ENCODE measurements at regions not wholly inside any gene's neighbourhood (a gene's known extent, or its start where the extent isn't known, plus 50 kb on each side); places are given as distances from the start of the nearest gene placed in this dataset.
A peak's percentile ranks its signal among the peaks of the same experiment; 100 is the strongest.
"Not testable (repeated sequence)": the region's sequence is repeated elsewhere in the genome, so short reads cannot be mapped to it uniquely, and the experiment has no call there.

DNA sequence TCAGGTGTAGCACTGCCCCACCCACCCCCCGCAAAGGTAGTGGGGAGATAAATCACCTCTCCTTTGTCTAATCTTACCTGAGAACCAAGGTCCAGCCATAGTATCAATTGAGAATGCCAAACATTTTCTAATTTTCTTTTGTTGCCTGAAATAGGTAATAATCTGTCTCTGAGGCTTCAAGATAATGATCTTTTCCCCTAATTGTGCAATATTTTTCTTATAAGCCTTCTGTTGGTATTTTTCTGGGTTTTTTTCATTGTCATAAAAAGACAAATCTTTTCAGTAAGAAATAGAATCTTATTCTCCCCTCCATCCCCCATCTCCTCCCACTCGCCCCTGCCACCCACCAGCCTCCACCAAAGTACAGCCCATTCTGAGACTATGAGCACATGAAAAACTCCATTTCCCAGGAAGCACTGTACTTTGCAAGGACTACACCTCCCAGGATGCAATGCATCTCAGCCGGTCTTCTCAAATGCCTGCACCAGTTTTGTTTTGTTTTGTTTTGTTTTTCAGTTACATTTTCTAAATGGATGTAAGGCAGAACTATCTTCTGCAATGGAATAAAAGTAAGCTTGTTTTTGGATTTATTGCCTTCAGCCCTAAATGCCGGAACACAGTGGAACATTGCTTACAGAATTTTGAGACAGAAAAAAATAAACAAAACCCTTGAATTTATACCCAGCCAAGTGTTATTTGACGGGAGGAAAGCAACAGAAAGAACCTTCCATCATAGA is 268.0 kb downstream of the TFAP2A start:
- DNase-seq (ENCODE audit: low spot score), result peak; percentile 16
- in situ Hi-C loops (cut with HindIII; ENCODE audit: low sequenced_read_pairs), result no loop called here

DNA sequence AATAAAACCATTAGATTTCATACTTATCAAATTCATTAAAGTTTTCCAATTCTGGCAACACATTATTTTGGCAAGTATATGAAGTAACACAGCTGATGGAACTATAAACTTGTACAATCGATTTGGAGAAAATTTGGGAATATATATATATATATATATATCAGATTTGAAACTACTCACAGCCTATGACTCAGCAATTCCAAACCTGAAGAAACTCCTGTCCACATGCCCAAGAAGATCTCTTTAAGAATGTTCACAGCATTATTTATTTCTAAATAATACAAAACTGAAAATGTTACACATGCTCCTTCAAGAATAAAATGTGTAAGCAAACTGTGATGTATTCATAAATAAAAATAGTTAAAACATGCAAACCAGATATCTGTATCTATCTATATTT is 270.1 kb downstream of the TFAP2A start:
- DNase-seq (ENCODE audit: low spot score), result no peak
- in situ Hi-C loops (cut with HindIII; ENCODE audit: low sequenced_read_pairs), result no loop called here

DNA sequence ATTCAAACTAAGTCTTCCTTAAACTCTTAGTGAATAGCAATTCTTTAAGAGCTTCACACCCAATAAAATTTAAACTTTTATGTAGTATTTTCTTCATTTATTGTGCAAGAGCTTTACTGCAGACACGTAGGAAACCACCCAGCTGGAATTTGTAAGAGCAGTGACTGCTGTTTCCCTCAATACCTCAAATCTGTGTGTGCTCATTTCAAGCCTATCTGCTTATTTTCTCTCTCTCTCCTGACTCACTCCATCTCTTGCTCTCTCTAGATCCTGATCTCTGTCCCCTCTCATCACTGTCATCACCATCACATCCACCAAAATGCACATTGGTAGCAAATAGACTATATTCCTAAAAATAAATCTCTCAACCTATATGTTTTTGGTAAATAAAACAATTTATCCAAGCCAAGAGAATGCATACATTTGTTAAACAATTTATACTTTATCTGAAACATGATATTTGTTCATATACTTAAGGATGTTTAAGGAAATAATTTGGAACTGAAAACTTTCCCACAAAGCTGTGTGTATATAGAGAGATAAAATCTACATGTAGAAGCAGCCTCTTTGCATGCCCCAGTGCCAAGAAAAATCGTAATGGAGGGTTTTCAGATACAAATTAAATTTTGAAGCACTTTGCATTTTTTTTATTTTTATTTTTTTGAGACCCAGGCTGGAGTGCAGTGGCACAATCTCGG is 273.0 kb downstream of the TFAP2A start:
- in situ Hi-C loops (cut with HindIII; ENCODE audit: low sequenced_read_pairs), result no loop called here
- no peak for DNase-seq (ENCODE audit: low spot score)

DNA sequence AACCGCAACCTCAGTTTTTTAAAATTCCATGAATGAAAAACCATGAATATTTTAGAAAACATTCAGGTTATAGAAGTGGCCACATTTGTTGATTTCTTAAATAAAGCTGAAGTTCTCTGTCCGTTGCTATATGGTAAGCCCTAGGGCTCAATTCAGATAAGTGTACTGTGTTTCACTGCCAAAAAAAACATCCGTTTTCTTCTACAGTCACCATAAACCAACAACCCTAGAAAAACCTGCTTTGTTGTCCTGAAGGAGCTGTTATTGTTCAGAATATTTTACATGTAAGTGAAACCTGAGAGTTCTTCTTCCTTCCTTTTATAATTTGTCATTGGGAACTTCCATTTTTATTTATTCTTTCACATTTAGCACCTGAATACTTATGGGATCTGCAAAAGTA is 274.1 kb downstream of the TFAP2A start:
- in situ Hi-C loops (cut with HindIII; ENCODE audit: low sequenced_read_pairs), result no loop called here

DNA sequence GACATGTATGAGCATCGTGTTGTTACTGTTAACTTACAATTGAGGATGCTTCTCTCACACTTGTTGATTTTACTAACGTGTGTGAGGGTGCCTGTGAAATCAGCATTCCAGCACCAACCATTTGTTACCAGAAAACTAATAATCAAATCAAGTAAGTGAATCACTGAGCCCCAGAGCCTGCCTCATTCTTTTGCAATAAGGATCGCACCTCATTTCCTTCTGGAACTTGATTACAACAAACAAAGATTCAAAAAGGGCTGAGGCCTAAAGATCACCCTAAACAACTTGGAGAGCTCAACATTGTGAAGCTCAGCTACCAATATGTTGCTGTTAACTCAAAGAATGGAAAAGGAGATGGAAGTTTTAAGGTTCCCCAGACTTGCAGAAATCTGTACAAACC is 274.7 kb downstream of the TFAP2A start:
- no peak for DNase-seq (ENCODE audit: low spot score)
- in situ Hi-C loops (cut with HindIII; ENCODE audit: low sequenced_read_pairs), result no loop called here

More for the DNA sequence above, 274.1 kb downstream of the TFAP2A start:
- DNase-seq (ENCODE audit: low spot score), result no peak

DNA sequence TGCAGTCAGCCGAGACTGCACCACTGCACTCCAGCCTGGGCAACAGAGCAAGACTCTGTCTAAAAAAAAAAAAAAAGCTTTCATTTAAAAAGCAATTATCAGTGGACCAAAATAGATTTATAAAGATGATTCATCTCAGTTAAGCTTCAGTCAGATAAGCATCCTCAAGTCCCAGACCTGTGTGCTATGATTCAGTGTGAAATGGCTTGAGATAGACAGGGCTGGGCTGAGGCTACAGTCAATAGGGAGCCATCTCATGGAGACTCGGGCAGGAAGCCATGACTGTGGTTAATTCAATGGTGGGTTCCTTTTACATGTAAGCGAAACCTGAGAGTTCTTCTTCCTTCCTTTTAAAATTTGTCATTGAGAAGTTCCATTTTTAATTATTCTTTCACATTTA is 276.0 kb downstream of the TFAP2A start:
- in situ Hi-C loops (cut with HindIII; ENCODE audit: low sequenced_read_pairs), result no loop called here

DNA sequence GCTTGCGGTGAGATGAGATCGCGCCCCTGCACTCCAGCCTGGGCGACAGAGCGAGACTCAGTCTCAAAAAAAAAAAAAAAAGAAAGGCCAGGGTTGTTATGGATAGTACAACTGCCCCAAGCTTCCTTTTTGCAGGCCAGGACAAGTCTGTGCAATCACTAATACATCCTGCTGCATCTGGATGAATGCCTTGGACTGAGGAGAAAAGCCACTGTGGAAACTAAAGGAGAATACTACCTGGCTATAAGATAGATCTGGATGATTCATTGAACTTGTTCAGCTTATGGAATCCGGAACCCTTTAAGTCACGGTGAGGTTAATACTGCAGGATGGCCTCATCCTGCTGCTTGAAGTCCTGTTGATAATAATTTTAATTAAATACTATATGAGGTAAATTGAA is 278.2 kb downstream of the TFAP2A start:
- in situ Hi-C loops (cut with HindIII; ENCODE audit: low sequenced_read_pairs), result no loop called here
- DNase-seq (ENCODE audit: low spot score), result no peak

More for the DNA sequence above, 276.0 kb downstream of the TFAP2A start:
- no peak for DNase-seq (ENCODE audit: low spot score)

DNA sequence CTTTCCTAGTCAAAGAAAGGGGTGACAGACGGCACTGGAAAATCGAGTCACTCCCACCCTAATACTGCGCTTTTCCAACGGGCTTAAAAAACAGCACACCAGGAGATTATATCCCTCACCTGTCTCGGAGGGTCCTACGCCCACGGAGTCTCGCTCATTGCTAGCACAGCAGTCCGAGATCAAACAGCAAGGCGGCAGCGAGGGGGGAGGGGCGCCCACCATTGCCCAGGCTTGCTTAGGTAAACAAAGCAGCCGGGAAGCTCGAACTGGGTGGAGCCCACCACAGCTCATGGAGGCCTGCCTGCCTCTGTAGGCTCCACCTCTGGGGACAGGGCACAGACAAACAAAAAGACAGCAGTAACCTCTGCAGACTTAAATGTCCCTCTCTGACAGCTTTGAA is 280.7 kb downstream of the TFAP2A start:
- DNase-seq (ENCODE audit: low spot score); in situ Hi-C loops (cut with HindIII; ENCODE audit: low sequenced_read_pairs): not testable (repeated sequence)

DNA sequence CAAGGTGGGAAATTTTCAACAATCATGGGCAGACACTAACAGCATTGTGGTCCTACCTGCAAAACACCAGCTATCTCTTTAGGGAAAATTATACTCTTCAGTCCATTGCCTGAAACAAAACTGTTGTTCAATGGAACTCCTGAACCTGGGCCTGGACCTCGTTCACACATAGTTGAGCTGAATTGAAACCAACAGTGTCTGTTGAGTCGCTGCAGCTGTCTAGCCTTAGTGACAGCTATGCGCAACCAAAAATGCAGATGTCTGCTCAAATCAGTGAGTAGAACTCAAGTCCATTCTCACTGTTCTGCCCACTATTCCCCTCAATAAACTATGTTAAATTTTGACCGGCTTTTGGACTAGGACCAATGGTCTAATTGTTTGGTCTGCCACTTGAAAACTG is 286.2 kb downstream of the TFAP2A start:
- no peak for DNase-seq (ENCODE audit: low spot score)
- in situ Hi-C loops (cut with HindIII; ENCODE audit: low sequenced_read_pairs), result no loop called here

DNA sequence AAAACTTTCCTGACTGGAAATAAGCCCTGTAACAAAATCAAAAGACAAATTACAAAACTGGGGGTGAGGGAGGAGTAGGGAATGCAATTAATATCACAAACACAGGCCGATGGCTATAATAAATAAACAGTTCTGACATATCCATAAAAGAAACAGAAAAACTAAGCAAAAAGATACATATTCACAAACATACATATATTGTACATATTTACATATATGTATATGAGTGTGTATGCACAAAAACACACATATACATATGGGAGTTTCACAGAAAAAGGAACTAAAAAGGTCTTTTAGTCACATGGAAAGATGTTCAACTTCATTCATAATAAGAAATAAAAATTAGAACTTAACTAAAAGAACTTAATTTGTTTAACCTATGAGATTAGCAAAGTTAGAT is 292.7 kb downstream of the TFAP2A start:
- in situ Hi-C loops (cut with HindIII; ENCODE audit: low sequenced_read_pairs), result no loop called here

DNA sequence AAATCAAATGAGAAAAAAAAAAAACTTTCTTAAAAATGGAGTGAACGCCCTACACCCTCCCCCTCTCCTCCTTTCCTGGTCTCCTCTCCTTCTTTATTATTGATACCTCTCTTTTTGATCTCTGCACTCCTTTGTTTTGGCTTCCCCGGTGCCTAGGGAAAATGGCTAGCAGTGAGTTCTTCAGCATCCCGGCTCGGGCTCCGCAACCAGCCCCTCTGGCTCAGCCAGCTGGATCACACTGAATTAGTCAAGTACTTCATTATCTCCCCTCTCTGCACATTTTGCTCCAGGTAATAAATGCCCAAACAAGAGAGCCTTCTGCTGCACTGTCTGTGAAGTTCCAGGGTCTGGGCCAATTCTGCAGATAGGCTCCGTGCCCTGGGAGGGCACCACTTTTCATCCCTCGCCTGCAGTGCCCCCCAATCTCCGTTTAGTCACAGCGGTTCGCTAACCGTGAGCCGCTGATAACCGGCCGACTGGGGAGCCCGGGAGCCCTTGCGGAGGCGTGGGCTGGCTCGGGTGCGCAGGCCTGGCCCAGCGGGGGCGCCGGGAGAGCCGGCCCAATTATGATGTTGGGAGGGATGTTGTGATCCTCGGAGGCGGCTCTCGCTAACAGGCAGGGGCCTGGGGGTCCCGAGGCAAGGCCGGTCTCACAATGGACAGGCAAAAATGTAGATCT is 301.9 kb downstream of the TFAP2A start:
- no peak for DNase-seq (ENCODE audit: low spot score)

More for the DNA sequence above, 292.7 kb downstream of the TFAP2A start:
- no peak for DNase-seq (ENCODE audit: low spot score)

DNA sequence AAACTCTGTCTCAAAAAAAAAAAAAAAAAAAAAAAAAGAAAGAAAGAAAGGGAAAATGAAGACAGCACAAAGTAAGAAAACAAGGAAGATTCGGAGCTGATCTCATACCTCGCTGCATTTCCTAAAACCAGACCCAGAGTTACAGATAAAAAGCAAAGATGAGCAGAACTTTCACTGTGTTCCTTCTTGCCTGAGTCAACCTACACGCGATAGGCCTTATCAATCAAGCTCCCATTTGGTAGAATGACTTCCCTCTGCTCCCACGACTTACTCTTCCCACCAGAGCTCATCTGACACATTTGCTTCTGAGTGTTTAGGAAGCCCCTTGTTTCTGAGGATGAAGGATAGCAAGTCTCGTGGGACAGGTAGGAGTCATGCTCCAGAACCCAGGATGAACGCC is 302.9 kb downstream of the TFAP2A start:
- in situ Hi-C loops (cut with HindIII; ENCODE audit: low sequenced_read_pairs), result no loop called here
- no peak for DNase-seq (ENCODE audit: low spot score)

More for the DNA sequence above, 301.9 kb downstream of the TFAP2A start:
- in situ Hi-C loops (cut with HindIII; ENCODE audit: low sequenced_read_pairs), result no loop called here

DNA sequence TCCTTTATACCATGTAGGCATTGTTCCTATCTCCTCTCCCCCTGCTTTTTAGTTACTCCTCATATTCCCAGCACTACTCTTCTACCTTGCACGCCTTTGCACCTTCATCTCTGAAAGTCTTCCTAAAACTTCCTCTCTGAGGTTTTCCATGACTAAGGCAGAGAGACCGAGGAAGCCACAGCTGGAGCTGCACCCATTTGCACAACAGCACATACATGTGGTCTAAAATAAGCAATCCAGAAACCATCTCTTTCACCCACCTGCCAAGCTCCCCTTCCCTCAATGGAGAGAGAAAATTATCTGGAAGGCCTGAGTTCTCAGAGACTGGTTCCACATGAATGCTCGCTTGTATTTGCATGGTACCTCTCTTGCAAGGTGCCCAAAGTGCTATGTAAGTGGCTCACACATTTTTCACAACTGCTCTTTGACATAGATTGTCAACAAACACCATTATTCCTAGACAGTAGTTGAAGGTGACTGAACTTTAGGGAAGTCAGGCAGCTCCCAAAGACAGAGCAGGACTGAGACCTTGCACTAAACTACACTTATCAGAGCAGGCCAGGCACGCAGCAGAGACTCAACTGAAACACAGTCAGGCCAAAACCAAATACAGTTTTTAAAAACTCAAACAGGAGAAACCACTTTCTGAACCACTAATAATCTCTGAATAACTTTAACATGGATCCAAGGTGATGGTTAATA is 313.2 kb downstream of the TFAP2A start:
- in situ Hi-C loops (cut with HindIII; ENCODE audit: low sequenced_read_pairs), result no loop called here
- DNase-seq (ENCODE audit: low spot score), result no peak

DNA sequence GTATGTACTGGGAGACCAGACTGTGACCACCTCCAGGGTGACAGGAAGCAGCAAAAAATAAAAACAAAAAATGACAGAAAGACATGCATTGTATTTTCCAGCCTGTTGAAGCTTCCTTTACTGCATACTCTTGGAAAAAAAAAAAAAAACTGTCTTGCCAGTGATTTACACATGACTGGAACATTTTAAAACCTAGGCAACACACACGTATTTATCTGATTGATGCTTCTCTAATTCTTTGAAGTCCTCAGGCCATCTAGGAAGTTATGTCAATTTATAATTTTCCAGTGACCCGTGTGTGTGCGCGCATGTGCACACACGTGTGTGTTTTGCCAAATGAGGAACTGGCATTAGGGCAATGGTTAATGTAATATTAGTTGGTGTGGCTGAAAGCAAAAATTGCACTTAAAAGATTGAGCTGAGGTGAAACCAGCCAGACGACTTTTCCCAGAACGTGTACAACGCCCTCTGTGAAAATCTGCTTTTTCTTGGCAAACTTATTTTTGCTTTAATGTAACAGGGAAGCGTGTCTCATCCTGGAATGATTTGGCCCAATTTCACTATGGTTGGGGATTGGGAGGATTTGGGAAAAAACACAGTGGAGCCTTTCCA is 315.2 kb downstream of the TFAP2A start:
- in situ Hi-C loops (cut with HindIII; ENCODE audit: low sequenced_read_pairs), result no loop called here
- no peak for DNase-seq (ENCODE audit: low spot score)

DNA sequence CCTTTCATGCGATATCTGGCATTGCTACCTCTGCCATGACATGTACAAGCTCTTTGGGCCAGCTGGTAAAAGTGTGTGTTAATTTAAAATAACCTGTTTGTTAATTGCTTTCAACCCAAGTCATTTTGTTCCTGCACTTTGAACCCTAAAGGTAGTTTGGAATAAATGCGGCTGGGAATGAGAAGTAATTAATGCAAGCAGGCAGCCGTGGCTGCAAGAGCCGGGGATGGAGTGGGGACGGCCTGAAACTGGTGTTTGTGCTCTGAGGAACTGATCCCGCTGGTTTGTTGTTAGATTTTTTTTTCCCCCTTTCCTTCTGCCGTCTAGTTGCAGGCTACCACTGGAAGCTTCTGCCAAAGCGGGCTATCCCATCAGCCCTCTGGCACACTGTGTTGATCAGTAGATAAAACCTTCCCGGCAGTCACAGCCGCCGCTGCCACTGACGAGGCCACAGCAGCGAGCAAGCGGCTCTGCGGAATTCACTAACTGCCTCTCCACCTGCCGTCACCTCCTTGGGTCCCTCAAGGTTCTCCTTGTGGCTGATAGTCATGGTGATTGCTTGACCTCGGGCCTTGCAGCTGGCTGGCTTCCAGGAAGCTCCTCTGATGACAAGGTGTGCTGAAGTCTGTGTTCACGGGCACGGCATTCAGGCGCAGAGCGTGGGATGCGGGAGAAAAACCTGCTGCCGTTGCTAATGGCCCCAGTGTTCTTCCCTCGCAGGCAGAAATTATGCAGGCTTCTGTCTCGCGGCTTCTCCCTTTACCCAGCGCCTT is 315.9 kb downstream of the TFAP2A start:
- in situ Hi-C loops (cut with HindIII; ENCODE audit: low sequenced_read_pairs), result no loop called here
- peak; percentile 72 for DNase-seq (ENCODE audit: low spot score)

DNA sequence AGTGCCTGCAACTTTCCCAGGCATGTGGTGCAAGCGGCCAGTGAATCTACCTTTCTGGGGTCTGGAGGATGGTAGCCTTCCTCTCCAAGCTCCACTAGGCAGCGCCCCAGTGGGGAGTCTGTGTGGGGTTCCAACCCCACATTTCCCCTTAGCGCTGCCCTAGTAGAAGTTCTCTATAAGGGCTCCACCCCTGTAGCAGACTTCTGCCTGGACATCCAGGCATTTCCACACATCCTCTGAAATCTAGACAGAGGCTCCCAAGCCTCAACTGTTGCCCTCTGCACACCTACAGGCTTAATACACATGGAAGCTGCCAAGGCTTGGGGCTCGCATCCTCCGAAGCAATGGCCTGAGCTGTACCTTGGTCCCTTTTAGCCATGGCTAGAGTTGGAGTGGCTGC is 321.6 kb downstream of the TFAP2A start:
- no peak for DNase-seq (ENCODE audit: low spot score)
- in situ Hi-C loops (cut with HindIII; ENCODE audit: low sequenced_read_pairs), result no loop called here

DNA sequence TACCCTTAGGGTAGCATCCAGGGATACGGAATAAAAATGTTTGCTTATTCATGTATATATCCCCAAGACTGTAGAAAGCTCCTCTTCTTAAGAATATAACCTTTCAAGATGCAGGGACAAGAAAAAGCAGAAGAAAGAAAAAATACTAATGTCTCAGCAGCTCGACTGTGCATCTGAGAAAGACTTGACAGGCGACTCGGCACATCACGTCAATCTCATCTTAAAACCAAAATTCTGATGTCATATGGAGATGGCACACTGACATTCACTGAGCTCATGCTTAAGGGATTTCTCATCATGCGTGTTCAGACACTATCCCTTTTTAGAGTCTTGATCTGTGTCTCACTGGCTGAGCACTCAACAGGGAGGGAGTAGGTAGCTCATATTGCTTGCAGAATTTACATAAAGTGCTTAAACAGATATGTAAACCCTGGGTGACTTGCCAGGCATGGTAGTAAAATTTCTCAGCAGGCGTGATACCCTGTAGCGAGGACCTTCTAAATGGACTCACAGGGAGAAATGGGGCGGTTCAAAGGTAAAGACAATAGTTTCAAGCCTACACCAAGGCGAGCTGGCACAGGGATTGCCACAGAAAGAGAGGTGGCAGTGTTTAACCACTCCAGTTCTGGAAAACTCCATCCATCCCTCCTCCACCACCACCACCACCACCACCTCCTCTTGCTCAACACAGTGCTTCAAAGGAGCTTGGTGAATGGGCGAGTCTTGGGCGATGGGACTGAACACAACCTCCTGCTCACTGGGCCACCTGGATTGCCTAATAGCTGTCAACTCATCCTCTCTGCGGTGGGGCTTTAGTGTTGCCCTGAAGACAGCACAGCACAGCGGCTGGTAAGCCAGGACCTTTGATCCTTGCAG is 330.5 kb downstream of the TFAP2A start:
- in situ Hi-C loops (cut with HindIII; ENCODE audit: low sequenced_read_pairs), result no loop called here
- DNase-seq (ENCODE audit: low spot score), result no peak

DNA sequence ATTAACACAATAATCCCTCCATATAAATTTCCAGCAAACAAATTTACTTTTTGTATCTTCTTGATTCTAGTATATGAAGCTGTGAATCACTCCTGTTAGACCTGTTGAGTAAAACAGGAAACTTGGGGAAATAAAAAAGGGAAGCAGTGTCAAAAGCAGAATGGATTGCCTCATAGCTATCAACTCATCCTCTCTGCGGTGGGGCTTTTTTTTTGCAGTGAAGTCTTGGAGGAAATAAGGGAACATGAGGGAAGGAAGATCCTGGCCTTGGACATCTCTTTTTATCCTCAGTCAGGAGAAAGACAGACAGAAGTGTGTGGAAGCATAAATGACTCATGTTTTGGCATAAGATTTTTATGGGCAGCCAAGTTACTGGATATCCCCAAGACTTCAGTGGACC is 332.5 kb downstream of the TFAP2A start:
- no peak for DNase-seq (ENCODE audit: low spot score)

More for the DNA sequence above, 332.5 kb downstream of the TFAP2A start:
- in situ Hi-C loops (cut with HindIII; ENCODE audit: low sequenced_read_pairs), result no loop called here

All from G401 (cell line).